HepG2 (cell line): ENCODE measurements at regions not wholly inside any gene's neighbourhood (a gene's known extent, or its start where the extent isn't known, plus 50 kb on each side); places are given as distances from the start of the nearest gene placed in this dataset.

ENCODE experiments used
- ATAC-seq: fragments of 200-7000 bp; cut with Tn5 transposase; 3 replicates; pipeline ENCODE4 v1.9.1; 2020; ENCODE audit warnings: mild to moderate bottlenecking, moderate library complexity
- BruUV-seq: library from RNA; stranded (reverse); fragments of 400-500 nt; replicated peaks from 2 replicates; lab custom pipeline; 2021; lab: Mats Ljungman, UMichigan
- CTCF ChIA-PET: fragments of 300-600 bp; formaldehyde crosslinking; extraction: SDS; loops from one replicate; lab custom pipeline; 2021; ENCODE audit warnings: low total read pairs, inconsistent platforms, low intra/inter-chr PET ratio; lab: Yijun Ruan, JAX
- POLR2A ChIA-PET: fragments of 350-600 bp; sonication (Branson Sonifier 250); formaldehyde crosslinking; loops from one replicate; lab custom pipeline; 2020; ENCODE audit warnings: antibody characterized with exemption, inconsistent platforms; lab: Yijun Ruan, JAX
- DNase-seq: peaks from one replicate; pipeline ENCODE4 v3.0.0-alpha.2; 2015; ENCODE audit warnings: low spot score
- FAIRE-seq: peaks from 3 replicates; lab custom pipeline; 2011; peaks lifted over from hg19 to GRCh38; lab: Jason Lieb, UNC
- H2AFZ ChIP-seq: one replicate; pipeline ENCODE4 v1.6.1; 2011; ENCODE audit warnings: low read length, inconsistent platforms
- H3K27ac ChIP-seq: fragments of 300-600 bp; 3 replicates; pipeline ENCODE4 v1.8.0; 2011; ENCODE audit warnings: mixed run types, mild to moderate bottlenecking, mixed read lengths, low read length, inconsistent platforms; ENCODE audit not compliant: insufficient read depth; ENCODE audit errors: extremely low read length
- H3K27me3 ChIP-seq, 2 experiments: fragments of 200-600 bp in 1 of 2; 2 replicates in 1 of 2; 3 replicates in 1 of 2; pipeline versions ENCODE4 v1.6.0 to v1.8.0; 2011; ENCODE audit warnings: low read length in 2 of 2, mild to moderate bottlenecking in 2 of 2, moderate library complexity in 2 of 2, inconsistent platforms in 1 of 2; ENCODE audit not compliant: insufficient read depth in 2 of 2, control insufficient read depth in 1 of 2
- H3K36me3 ChIP-seq, 2 experiments: fragments of 200-600 bp in 1 of 2; replicated peaks in 1 of 2; 2 replicates in 1 of 2; 3 replicates in 1 of 2; pipeline versions ENCODE4 v1.5.1 to v1.8.0; 2011; ENCODE audit warnings: low read length in 2 of 2, inconsistent platforms in 1 of 2; ENCODE audit not compliant: insufficient read depth in 2 of 2, control insufficient read depth in 1 of 2
- H3K4me1 ChIP-seq: 2 replicates; pipeline ENCODE4 v1.5.1; 2012; ENCODE audit warnings: low read length, inconsistent platforms; ENCODE audit not compliant: insufficient read depth
- H3K4me2 ChIP-seq: 2 replicates; pipeline ENCODE4 v1.6.0; 2011; ENCODE audit warnings: low read depth, low read length, inconsistent platforms
- H3K4me3 ChIP-seq, 3 experiments: fragments of 200-600 bp in 1 of 3; sonication (generic), shearing (Covaris generic) in 1 of 3; replicated peaks in 1 of 3; 2 replicates each; pipeline ENCODE4 v1.5.1; 2011 to 2016; ENCODE audit warnings: low read length in 3 of 3, inconsistent platforms in 2 of 3, low read depth in 2 of 3, mild to moderate bottlenecking in 2 of 3, control low read depth in 1 of 3, mixed read lengths in 1 of 3; ENCODE audit not compliant: insufficient read depth in 1 of 3
- H3K79me2 ChIP-seq: one replicate; pipeline ENCODE4 v1.6.1; 2011; ENCODE audit warnings: low read length, inconsistent platforms; ENCODE audit not compliant: insufficient read depth
- H3K9ac ChIP-seq: 2 replicates; pipeline ENCODE4 v1.6.0; 2011; ENCODE audit warnings: mild to moderate bottlenecking, low read depth, low read length, inconsistent platforms; ENCODE audit not compliant: insufficient read depth
- H3K9me3 ChIP-seq: 2 replicates; pipeline ENCODE4 v1.5.1; 2012; ENCODE audit warnings: mild to moderate bottlenecking, low read length
- H4K20me1 ChIP-seq: 2 replicates; pipeline ENCODE4 v1.6.0; 2011; ENCODE audit warnings: inconsistent platforms, mild to moderate bottlenecking, low read length, moderate library complexity; ENCODE audit not compliant: insufficient read depth
- CBX1 ChIP-seq: IDR thresholded peaks from one replicate; pipeline ENCODE4 v1.6.1; 2016; ENCODE audit warnings: antibody characterized with exemption, low read depth
- GLMP ChIP-seq: sonication (generic); formaldehyde crosslinking; IDR thresholded peaks from 2 replicates; pipeline ENCODE4 v1.9.0; 2021; ENCODE audit warnings: missing genetic modification reagents, mild to moderate bottlenecking, borderline replicate concordance
- GTF2F1 ChIP-seq: fragments of 150-350 bp; IDR thresholded peaks from 2 replicates; pipeline ENCODE4 v1.6.1; 2014; ENCODE audit warnings: low read length
- MYPOP ChIP-seq: sonication (generic); formaldehyde crosslinking; IDR thresholded peaks from 2 replicates; pipeline ENCODE4 v1.8.1; 2023; ENCODE audit warnings: mild to moderate bottlenecking, moderate library complexity, missing genetic modification reagents
- RARG ChIP-seq: sonication (generic); formaldehyde crosslinking; IDR thresholded peaks from 2 replicates; pipeline ENCODE4 v1.4.0; 2020; ENCODE audit warnings: low read depth, mild to moderate bottlenecking, missing genetic modification reagents
- SRSF4 ChIP-seq: fragments of 200-400 bp; formaldehyde crosslinking; IDR thresholded peaks from one replicate; pipeline ENCODE4 v1.6.1; 2018; ENCODE audit warnings: mild to moderate bottlenecking, low read depth, low read length, moderate library complexity; ENCODE audit not compliant: poor library complexity, severe bottlenecking
- YEATS2 ChIP-seq: sonication (generic); formaldehyde crosslinking; IDR thresholded peaks from 2 replicates; pipeline ENCODE4 v1.4.0; 2020; ENCODE audit warnings: missing genetic modification reagents, borderline replicate concordance
- ZNF260 ChIP-seq: sonication (generic); formaldehyde crosslinking; IDR thresholded peaks from 2 replicates; pipeline ENCODE4 v1.4.0; 2020; ENCODE audit warnings: missing genetic modification reagents, low read depth, mild to moderate bottlenecking, borderline replicate concordance
- ZNF335 ChIP-seq: sonication (generic); formaldehyde crosslinking; IDR thresholded peaks from 2 replicates; pipeline ENCODE4 v1.4.0; 2020; ENCODE audit warnings: missing genetic modification reagents
- ZNF549 ChIP-seq: sonication (generic); formaldehyde crosslinking; IDR thresholded peaks from 2 replicates; pipeline ENCODE4 v1.5.0; 2020; ENCODE audit warnings: missing genetic modification reagents
- ZNF652 ChIP-seq: IDR thresholded peaks from 2 replicates; pipeline ENCODE4 v1.6.1; 2016; ENCODE audit warnings: low read depth, borderline replicate concordance
- WGBS: methylation state at CpG from one replicate; pipeline ENCODE4 v1.1.6; 2017; ENCODE audit warnings: low lambda C conversion rate; 5-methylcytosine and 5-hydroxymethylcytosine counted together
- in situ Hi-C: cut with HindIII; loops from 2 replicates; pipeline ENCODE4 v1.10.0; 2017; ENCODE audit warnings: low pct_unique_long_range_greater_than_20kb; ENCODE audit not compliant: extremely low pct_ligation_motif_present
- intact Hi-C: fragments of 100-400 bp; cut with micrococcal nuclease; formaldehyde crosslinking; loops from one replicate; pipeline ENCODE4 v1.10.0; 2022; ENCODE audit not compliant: unreplicated experiment

GRCh38 chr13:109873351-109874123 is 87.2 kb upstream of the IRS2 start:
- no peaks in the 10 kb centered on the region for H3K36me3 ChIP-seq
- WGBS = 37% methylated on average over 11 of the region's 17 CpGs
- no peak for TF ChIP-seq RARG (CRISPR knock-in tag)
- no peak for TF ChIP-seq MYPOP (CRISPR knock-in tag)
- no peak for TF ChIP-seq ZNF549 (CRISPR knock-in tag)
- TF ChIP-seq ZNF260 (CRISPR knock-in tag) = no peak
- no peak for TF ChIP-seq YEATS2 (CRISPR knock-in tag)
- no peak for TF ChIP-seq GLMP (CRISPR knock-in tag)
- no peak for TF ChIP-seq ZNF652 (CRISPR knock-in tag)
- TF ChIP-seq ZNF335 (CRISPR knock-in tag) = no peak
- TF ChIP-seq CBX1 = no peak
- TF ChIP-seq SRSF4 = no peak
- no peak for TF ChIP-seq GTF2F1
- no peak for DNase-seq
- no peaks in the 10 kb centered on the region for H3K9me3 ChIP-seq
- no peaks in the 10 kb centered on the region for H4K20me1 ChIP-seq
- no peaks in the 10 kb centered on the region for H3K4me1 ChIP-seq
- no peak for ATAC-seq
- H3K27me3 ChIP-seq = no peaks in the 10 kb centered on the region
- H3K4me2 ChIP-seq = no peak overlapping the region
- BruUV-seq = no TSS peak
- H3K27ac ChIP-seq = no peak overlapping the region
- no peaks in the 10 kb centered on the region for H3K79me2 ChIP-seq
- H2AFZ ChIP-seq = no peak overlapping the region
- no peak for FAIRE-seq
- POLR2A ChIA-PET = no interaction called here
- in situ Hi-C loops = no loop called here
- H3K4me3 ChIP-seq = no peak overlapping the region
- no peak overlapping the region for H3K9ac ChIP-seq
- CTCF ChIA-PET = no interaction called here
- intact Hi-C loops = no loop called here
